Neural progenitor cell (in vitro differentiated cells): ENCODE measurements at regions not wholly inside any gene's neighbourhood (a gene's known extent, or its start where the extent isn't known, plus 50 kb on each side); places are given as distances from the start of the nearest gene placed in this dataset.

Source experiments
- EZH2phosphoT487 ChIP-seq: fragments of 200-600 bp; sonication (generic); IDR thresholded peaks from 2 replicates; pipeline ENCODE4 v1.6.1; 2017; ENCODE audit warnings: antibody characterized with exemption
- TF ChIP-seq, protein P1 (sequence below): fragments of 200-600 bp; sonication (generic); IDR thresholded peaks from 2 replicates; pipeline ENCODE4 v1.5.1; 2017; ENCODE audit warnings: antibody characterized with exemption, mild to moderate bottlenecking

DNA sequence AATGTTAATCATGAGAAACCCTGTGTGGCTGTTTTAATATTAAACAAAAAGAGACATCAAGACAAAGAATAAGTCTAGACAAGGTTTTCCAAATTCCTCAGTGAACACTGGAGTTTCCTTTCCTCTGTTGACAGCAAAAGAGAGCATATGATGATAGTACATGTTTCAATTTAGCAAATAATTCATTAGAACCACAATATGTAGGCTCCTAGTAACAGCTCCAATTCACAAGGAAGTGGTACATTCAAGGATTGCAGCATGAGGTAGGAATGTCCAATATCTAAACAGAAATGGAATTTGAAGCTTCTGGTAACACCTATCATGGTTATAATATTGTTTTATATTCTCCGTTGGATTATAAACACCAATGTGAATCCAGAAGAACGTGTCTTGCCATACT is 203.8 kb upstream of the TECRL start:
- no peak for TF ChIP-seq EZH2phosphoT487
- TF ChIP-seq, protein P1, sequence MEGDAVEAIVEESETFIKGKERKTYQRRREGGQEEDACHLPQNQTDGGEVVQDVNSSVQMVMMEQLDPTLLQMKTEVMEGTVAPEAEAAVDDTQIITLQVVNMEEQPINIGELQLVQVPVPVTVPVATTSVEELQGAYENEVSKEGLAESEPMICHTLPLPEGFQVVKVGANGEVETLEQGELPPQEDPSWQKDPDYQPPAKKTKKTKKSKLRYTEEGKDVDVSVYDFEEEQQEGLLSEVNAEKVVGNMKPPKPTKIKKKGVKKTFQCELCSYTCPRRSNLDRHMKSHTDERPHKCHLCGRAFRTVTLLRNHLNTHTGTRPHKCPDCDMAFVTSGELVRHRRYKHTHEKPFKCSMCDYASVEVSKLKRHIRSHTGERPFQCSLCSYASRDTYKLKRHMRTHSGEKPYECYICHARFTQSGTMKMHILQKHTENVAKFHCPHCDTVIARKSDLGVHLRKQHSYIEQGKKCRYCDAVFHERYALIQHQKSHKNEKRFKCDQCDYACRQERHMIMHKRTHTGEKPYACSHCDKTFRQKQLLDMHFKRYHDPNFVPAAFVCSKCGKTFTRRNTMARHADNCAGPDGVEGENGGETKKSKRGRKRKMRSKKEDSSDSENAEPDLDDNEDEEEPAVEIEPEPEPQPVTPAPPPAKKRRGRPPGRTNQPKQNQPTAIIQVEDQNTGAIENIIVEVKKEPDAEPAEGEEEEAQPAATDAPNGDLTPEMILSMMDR, result no peak
